SK-N-MC (cell line): ENCODE measurements at regions not wholly inside any gene's neighbourhood (a gene's known extent, or its start where the extent isn't known, plus 50 kb on each side); places are given as distances from the start of the nearest gene placed in this dataset.

ENCODE experiments used
- EZH2 ChIP-seq: fragments of 200-600 bp; sonication (generic); IDR thresholded peaks from one replicate; pipeline ENCODE4 v1.6.1; 2017; ENCODE audit warnings: antibody characterized with exemption
- FOXP2 ChIP-seq: optimal IDR thresholded peaks from 2 replicates; pipeline ENCODE3; 2011; ENCODE audit warnings: mild to moderate bottlenecking, moderate library complexity; ENCODE audit not compliant: insufficient read depth; ENCODE audit errors: extremely low read length, control extremely low read depth
- POLR2AphosphoS5 ChIP-seq: IDR thresholded peaks from 2 replicates; pipeline ENCODE4 v1.6.1; 2012; ENCODE audit warnings: mild to moderate bottlenecking, low read depth, low read length, borderline replicate concordance

DNA sequence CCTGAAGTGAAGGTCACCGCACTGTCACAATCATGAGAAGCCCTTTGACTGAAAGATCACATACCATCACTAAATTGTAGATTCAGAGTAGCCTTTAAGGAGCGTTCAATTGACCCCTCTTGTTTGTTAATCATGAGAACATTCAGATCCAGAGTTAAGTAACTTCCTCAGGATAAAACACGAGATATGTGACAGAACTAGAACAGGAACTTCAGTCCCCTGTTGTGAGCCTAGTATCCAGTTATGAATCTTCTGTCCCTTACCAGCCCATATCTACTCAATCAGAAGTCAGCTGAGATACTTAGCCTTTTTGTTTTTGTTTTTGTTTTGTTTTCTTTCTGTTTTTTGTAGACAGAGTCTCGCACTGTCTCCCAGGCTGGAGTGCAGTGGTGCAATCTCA, 547.3 kb downstream of the DTWD2 start:
- TF ChIP-seq POLR2AphosphoS5, result no peak
- TF ChIP-seq EZH2, result no peak
- TF ChIP-seq FOXP2, result no peak
